ENCODE measurements at regions not wholly inside any gene's neighbourhood (a gene's known extent, or its start where the extent isn't known, plus 50 kb on each side); places are given as distances from the start of the nearest gene placed in this dataset.

GRCh38 chr16:86018071-86018470, 119.1 kb downstream of the IRF8 start:
- no peak for DNase-seq (ENCODE audit: low read depth)

DNA sequence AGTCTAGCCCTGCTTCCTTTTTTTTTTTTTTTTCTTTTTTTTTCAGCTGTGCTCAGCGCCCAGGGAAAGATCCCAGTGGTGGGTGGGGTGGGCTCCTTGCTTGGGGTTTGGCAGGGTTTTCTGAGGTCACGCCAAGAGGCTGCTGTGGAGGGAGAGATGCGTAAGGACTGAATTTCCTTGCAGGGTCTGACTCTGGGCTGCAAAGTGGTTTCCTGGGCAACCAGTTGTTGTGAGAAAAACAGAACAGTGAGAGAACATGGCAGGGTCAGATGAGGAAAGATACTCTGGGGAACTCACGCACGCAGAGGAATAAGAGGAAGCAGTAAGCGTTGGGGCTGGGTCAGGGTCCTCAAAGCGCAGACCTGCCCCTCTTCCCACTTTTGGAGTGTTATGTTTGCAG, 119.5 kb downstream of the IRF8 start:
- DNase-seq (ENCODE audit: low read depth) = no peak

DNA sequence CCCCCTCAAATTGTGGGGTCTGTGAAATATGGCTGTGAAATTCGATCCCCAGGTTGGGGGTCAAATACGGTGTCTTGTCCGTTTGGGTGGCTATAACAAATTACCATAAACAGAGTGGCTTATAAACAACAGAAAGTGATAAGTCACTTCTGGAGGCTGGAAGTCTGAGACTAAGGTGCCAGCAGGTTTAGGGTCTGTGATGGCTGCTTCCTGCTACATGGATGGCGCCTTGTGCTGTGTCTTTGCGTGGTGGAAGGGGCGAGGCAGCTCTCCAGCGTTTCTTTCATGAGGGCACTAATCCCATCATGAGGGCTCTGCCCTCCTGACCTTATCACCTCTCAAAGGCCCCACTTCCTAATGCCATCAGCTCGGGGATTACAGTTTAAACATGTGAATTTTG, 120.0 kb downstream of the IRF8 start:
- no peak for DNase-seq (ENCODE audit: low read depth)

GRCh38 chr16:86019446-86020047, 120.6 kb downstream of the IRF8 start:
- DNase-seq (ENCODE audit: low read depth) = no peak

GRCh38 chr16:86020971-86021370, 122.0 kb downstream of the IRF8 start:
- DNase-seq (ENCODE audit: low read depth) = no peak

- no peak for DNase-seq (ENCODE audit: low read depth)
Measured at GRCh38 chr16:86022381-86022960, 123.5 kb downstream of the IRF8 start.

- no peak for DNase-seq (ENCODE audit: low read depth)
Measured at GRCh38 chr16:86024210-86024609, 125.2 kb downstream of the IRF8 start.

DNA sequence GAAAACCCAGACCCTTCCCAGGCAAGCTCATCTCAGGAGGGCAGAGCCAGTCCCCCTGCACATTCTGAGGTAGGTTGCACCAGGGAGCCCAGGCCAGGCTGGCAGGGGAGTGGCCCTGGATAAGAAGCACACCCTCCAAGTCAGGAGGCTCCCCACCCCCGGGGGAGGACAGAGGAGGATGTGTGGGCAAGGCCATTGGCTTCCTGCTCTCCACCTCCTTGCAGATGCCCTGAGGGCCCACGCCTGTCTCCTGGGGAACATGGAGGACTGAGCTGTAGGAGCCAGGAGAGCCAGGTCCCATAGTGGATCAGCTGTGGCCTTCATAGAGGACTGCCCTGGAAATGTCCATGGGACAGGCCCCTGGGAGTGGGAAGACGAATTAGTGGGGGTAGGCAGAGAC, 126.7 kb downstream of the IRF8 start:
- DNase-seq (ENCODE audit: low read depth) = no peak

DNA sequence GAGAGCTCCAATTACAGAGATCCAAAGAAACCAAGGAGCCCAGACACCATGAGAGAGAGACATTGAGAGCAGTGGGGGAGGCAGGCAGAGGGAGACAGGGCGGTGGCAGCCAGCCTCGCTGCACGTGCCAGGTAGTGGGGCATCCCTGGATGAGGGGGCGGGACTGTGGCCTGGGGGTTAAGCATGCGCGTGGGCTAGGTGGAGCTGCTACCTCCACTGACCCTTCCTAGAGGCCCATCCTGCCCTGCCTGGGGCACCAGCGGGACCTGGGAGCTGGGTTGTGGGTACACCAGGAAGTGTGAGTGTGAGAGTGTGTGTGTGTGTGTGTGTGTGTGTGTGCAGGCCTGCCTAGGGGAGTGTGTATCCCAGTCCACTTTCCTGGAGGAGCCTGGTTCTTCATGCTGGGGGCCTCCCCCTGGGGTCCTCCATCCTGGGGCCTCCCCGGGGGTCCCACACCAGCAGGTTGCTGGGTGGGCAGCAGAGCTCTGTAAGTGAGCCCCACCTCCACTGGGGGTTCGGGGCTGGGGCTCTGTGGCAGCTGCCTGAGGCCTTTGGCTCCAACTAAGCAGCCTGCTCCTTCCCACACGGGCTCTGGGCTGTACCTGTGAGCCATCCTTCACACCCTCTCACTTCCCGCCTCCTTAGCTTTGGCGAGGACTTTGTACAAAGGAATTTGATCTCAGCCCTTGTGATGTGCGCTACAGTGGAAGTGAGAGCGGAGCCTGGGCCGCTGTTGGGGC, 127.4 kb downstream of the IRF8 start:
- DNase-seq (ENCODE audit: low read depth) = no peak

DNA sequence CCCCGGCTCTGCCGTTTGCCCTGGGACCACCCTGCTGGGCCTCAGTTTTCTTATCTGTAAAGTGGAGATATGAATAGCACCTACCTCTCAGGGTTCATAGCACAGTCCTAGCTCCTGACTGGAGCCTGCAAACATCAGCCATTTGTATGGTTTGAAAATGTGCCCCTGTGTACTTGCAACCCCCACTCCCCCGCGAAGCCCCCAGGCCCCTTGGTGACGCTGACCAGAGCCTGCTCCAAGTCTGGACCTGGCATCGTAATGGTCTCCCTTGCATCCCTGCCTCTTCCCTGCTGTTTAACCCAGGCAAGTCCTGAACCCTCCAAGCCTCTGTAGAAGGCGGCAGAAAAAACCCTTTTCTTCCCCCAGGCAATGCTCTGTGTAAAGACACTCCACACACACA, 128.0 kb downstream of the IRF8 start:
- DNase-seq (ENCODE audit: low read depth) = no peak

DNA sequence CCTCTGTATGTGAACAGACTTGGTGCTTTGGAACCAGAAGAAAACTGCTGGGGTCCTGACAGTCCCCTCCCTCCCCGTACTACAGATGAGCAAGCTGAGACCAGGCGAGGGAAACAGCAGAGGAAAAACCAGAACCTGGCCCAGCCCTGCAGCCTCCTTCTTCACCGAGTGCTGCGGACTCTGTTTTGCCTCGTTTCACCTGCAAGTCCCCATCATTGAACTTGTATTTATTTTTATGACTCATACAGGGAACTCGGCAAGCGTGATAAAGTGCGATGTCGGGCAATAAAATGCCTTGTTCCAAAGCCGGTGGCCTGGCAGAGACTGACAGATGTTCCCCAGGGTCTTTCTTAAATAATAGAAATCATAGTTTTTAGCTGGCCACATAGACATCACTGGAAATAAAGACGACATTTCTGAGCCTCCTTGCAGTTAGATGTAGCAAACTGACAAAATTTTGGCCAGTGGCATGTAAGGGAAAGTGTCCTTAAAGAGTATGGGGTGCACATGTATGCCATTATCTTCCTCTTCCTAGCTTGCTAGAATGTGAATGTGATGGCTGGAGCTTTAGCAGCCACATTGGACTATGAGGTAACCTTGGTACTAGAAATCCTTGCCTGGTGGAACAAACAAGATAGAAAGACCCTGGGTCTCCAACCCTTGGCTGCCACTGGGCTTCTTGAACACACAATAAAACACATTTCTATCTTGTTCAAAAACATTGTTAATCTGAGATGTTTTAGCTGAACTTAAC, 128.6 kb downstream of the IRF8 start:
- no peak for DNase-seq (ENCODE audit: low read depth)

- DNase-seq (ENCODE audit: low read depth) = no peak
Measured at GRCh38 chr16:86029131-86029741, 130.3 kb downstream of the IRF8 start.

DNA sequence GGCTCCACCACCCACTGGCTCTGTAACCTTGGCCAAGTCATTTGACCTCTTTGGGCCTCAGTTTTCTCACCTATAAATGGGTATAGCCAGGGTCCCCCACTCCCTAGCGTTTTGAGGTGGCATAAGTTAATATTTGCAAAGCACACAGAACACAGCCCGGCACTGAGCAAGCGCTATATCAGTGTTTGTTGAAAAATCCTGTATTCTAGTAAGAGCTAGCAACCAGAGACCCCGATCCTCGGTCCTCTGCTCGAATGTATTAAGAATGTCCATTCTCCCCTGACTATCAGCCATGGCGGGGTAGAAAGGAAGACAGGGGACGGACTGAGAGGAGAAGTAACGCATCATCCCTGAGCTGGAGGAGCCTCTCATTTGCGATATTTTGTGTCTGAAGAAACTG, 131.2 kb downstream of the IRF8 start:
- no peak for DNase-seq (ENCODE audit: low read depth)

DNA sequence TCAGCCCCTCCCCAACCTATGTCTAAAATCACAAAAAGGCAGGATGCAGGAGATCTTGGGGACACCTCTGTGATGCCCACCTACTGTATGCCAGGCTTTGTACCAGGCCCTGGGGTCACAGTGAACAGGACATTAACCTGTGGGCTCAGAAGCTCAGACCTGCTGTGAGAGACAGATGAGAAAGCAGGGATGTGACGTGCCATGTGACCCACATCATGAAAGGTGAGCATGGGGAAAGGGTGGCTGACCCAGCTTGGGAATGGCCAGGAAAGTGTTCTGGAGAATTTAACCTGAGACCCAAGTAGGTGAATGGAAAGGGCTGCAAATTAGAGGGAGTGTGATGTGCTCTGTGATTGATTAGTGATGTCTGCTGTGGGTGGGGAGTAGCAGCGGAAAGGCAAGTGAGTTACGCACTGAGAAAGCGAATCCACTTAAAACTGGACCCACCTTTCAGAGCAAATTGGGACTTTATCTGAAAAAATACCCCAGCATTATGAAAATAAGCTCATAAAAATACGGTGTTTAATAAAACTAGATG, 132.2 kb downstream of the IRF8 start:
- no peak for DNase-seq (ENCODE audit: low read depth)

- no peak for DNase-seq (ENCODE audit: low read depth)
Measured at GRCh38 chr16:86033016-86033474, 134.1 kb downstream of the IRF8 start.

GRCh38 chr16:86033971-86034370, 135.0 kb downstream of the IRF8 start:
- DNase-seq (ENCODE audit: low read depth) = no peak

GRCh38 chr16:86034421-86034919, 135.5 kb downstream of the IRF8 start:
- DNase-seq (ENCODE audit: low read depth) = no peak

GRCh38 chr16:86035906-86036305, 136.9 kb downstream of the IRF8 start:
- DNase-seq (ENCODE audit: low read depth) = no peak

DNA sequence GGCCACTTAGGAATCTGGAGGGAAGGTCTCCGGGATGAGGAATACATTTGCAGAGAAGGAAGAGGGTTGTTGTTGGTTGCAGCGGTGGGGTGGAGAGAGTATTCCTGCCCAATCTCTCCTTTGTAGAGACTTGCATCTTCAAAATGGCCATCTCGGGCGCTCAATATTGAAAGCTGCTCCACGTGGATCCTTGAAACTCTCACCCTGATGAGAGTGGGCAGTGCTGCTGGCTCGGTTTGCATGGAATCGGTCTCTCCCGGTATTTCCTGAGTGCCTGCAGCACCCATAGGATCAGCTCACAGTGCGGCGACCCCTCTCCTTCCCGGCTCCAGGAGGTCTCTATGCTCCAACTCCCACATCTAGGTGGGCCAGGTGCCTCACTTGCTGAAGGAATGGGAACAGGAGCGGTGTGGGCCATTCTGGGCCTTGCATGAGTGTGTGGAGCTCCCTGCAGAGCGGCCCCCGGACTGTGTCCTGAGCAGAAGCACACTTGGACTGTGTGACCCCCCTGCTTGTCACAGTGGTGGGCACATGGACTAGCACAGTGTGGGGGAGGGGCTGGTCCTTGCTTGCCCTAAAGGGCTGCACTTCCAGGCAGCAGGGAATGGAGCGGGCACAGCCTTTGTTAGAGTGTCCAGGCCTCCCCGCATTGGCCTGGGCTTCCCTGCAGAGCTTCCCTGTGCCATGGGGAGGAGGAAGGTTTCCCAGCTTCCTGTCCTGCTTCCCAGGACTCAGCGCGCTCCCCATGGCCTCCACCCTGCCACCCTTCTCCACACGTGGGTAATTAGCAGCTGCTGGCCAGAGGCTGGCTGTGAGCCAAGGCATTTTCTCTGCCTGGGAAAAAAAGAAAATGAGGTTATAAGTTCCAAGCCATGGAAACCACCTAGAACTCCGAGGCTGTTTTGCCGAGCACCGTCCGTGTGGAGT, 139.3 kb downstream of the IRF8 start:
- no peak for DNase-seq (ENCODE audit: low read depth)

GRCh38 chr16:86038926-86039310, 140.0 kb downstream of the IRF8 start:
- no peak for DNase-seq (ENCODE audit: low read depth)
